PC-9 (cell line): ENCODE measurements at regions not wholly inside any gene's neighbourhood (a gene's known extent, or its start where the extent isn't known, plus 50 kb on each side); places are given as distances from the start of the nearest gene placed in this dataset.

ENCODE experiments used
- BruUV-seq: library from RNA; stranded (reverse); fragments of 400-500 nt; replicated peaks from 2 replicates; lab custom pipeline; 2021; lab: Mats Ljungman, UMichigan
- CTCF ChIA-PET: fragments of 300-600 bp; sonication (Branson Sonifier 250); formaldehyde crosslinking; loops from one replicate; lab custom pipeline; 2022; ENCODE audit warnings: antibody characterized with exemption; lab: Charles Lee
- POLR2A ChIA-PET: fragments of 300-600 bp; sonication (Branson Sonifier 250); formaldehyde crosslinking; loops from one replicate; lab custom pipeline; 2022; ENCODE audit warnings: antibody characterized with exemption; ENCODE audit not compliant: unreplicated experiment; lab: Charles Lee
- DNase-seq, 2 experiments: peaks; one replicate each; pipeline versions ENCODE4 v3.0.0 to v3.0.0-alpha.2; 2015 to 2022; ENCODE audit warnings: mixed read lengths in 1 of 2
- H2AFZ ChIP-seq: fragments of 200-600 bp; sonication (generic); 2 replicates; pipeline ENCODE4 v1.8.1; 2017; ENCODE audit warnings: antibody characterized with exemption
- H3F3A ChIP-seq: fragments of 200-600 bp; sonication (generic); 2 replicates; pipeline ENCODE4 v1.8.1; 2017; ENCODE audit warnings: antibody characterized with exemption, mild to moderate bottlenecking, low read depth; ENCODE audit not compliant: insufficient read depth
- H3K27ac ChIP-seq: fragments of 200-600 bp; sonication (generic); 2 replicates; pipeline ENCODE4 v1.6.1; 2016; ENCODE audit warnings: mixed run types
- H3K27me3 ChIP-seq: fragments of 200-600 bp; sonication (generic); 2 replicates; pipeline ENCODE4 v1.6.1; 2016; ENCODE audit warnings: low read depth, mixed run types; ENCODE audit not compliant: insufficient read depth
- H3K36me3 ChIP-seq: fragments of 200-600 bp; sonication (generic); 2 replicates; pipeline ENCODE4 v1.6.1; 2016; ENCODE audit warnings: low read depth, mixed run types
- H3K4me1 ChIP-seq: fragments of 200-600 bp; sonication (generic); replicated peaks from 2 replicates; pipeline ENCODE4 v1.6.1; 2016; ENCODE audit warnings: mixed run types; ENCODE audit not compliant: insufficient read depth
- H3K4me2 ChIP-seq: fragments of 200-600 bp; sonication (generic); 2 replicates; pipeline ENCODE4 v1.6.1; 2017; ENCODE audit warnings: mixed run types
- H3K4me3 ChIP-seq: fragments of 200-600 bp; sonication (generic); 2 replicates; pipeline ENCODE4 v1.6.1; 2016; ENCODE audit warnings: mixed run types
- H3K79me2 ChIP-seq: fragments of 200-600 bp; sonication (generic); 2 replicates; pipeline ENCODE4 v1.6.1; 2017; ENCODE audit warnings: low read depth, mixed run types
- H3K9me2 ChIP-seq: fragments of 200-600 bp; sonication (generic); 2 replicates; pipeline ENCODE4 v1.8.1; 2017; ENCODE audit warnings: mild to moderate bottlenecking; ENCODE audit not compliant: insufficient read depth
- H3K9me3 ChIP-seq: fragments of 200-600 bp; sonication (generic); 2 replicates; pipeline ENCODE4 v1.8.1; 2016; ENCODE audit warnings: low read depth; ENCODE audit not compliant: insufficient read depth
- H4K20me1 ChIP-seq: fragments of 200-600 bp; sonication (generic); 2 replicates; pipeline ENCODE4 v1.8.1; 2017; ENCODE audit not compliant: insufficient read depth
- CTCF ChIP-seq: fragments of 200-600 bp; sonication (generic); conservative IDR thresholded peaks from 2 replicates; pipeline ENCODE4 v1.6.1; 2017; ENCODE audit warnings: mixed run types, antibody characterized with exemption, mild to moderate bottlenecking, moderate library complexity
- EZH2 ChIP-seq: fragments of 200-600 bp; sonication (generic); IDR thresholded peaks from 2 replicates; pipeline ENCODE4 v1.8.0; 2017; ENCODE audit warnings: antibody characterized with exemption, low read depth
- intact Hi-C: fragments of 100-400 bp; cut with micrococcal nuclease; formaldehyde crosslinking; loops from one replicate; pipeline ENCODE4 v1.10.0; 2022; ENCODE audit not compliant: unreplicated experiment

- intact Hi-C loops = no loop called here
- Histone ChIP-seq H3K4me1 (peaks cover 4% of the 10 kb centered on the region; the same call in 1 of the 2 replicates), H3K36me3 (no peaks in the 10 kb centered on the region), H3K4me3 (no peak overlapping the region), H3K9me2 (no peaks in the 10 kb centered on the region), H3K27me3 (no peaks in the 10 kb centered on the region), H4K20me1 (no peaks in the 10 kb centered on the region), H2AFZ (no peak overlapping the region), H3K27ac (no peak overlapping the region), H3K79me2 (no peaks in the 10 kb centered on the region), H3F3A (no peaks in the 10 kb centered on the region), H3K4me2 (no peak overlapping the region), H3K9me3 (no peaks in the 10 kb centered on the region)
- ChIA-PET POLR2A (no interaction called here), CTCF (no interaction called here)
- BruUV-seq = no TSS peak
- no peak for TF ChIP-seq EZH2
- no peak for TF ChIP-seq CTCF
- no peak for DNase-seq
Measured at GRCh38 chr7:68442931-68443631, 1155.2 kb upstream of the AUTS2 start.

DNA sequence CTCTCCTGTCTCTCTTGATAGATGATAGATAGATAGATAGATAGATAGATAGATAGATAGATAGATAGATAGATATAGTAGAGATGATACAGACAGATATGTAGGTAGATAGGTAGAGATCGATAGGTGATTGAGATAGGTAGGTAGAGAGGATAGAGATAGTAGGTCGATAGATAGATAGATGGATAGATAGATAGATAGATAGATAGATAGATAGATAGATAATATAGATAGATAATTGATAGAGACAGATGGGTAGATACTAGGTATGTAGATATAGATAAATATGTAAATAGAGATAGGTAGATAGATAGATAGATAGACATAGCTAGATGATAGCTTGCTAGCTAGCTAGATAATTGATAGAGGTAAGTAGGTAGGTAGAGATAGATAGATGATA, 1154.2 kb upstream of the AUTS2 start:
- POLR2A ChIA-PET = no interaction called here
- H3K4me1 ChIP-seq = no peaks in the 10 kb centered on the region
- DNase-seq = no peak
- H3K36me3 ChIP-seq = no peaks in the 10 kb centered on the region
- intact Hi-C loops = no loop called here
- H3K27ac ChIP-seq = no peak overlapping the region
- H3F3A ChIP-seq = no peaks in the 10 kb centered on the region
- no peak overlapping the region for H3K4me2 ChIP-seq
- CTCF ChIA-PET = no interaction called here
- H3K9me3 ChIP-seq = no peaks in the 10 kb centered on the region
- H3K27me3 ChIP-seq = no peaks in the 10 kb centered on the region
- H3K4me3 ChIP-seq = no peak overlapping the region
- H3K79me2 ChIP-seq = no peaks in the 10 kb centered on the region
- TF ChIP-seq CTCF = no peak
- TF ChIP-seq EZH2 = no peak
- no peaks in the 10 kb centered on the region for H4K20me1 ChIP-seq
- no TSS peak for BruUV-seq
- H3K9me2 ChIP-seq = no peaks in the 10 kb centered on the region
- H2AFZ ChIP-seq = no peak overlapping the region

DNA sequence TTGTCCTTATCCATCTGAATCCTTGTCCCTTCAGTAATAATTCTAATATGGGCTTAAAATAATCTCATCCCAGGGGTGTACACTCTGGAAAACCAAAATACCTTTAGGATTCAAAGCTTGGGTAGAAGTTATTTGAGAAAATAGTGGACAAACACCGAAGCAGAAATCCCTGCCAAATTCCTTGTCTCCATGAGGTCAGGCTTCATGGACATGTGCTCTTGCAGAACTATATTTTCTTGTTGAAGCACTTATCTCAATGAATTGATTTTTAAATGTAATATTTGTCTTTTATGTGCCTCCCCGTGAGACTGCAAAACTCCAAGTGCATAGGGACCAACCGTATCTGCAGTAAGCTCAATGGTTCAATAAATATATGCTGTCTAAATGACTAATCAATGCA, 1153.3 kb upstream of the AUTS2 start:
- no peak for DNase-seq
- Histone ChIP-seq H2AFZ (no peak overlapping the region), H3K4me2 (no peak overlapping the region), H3K27me3 (no peaks in the 10 kb centered on the region), H4K20me1 (no peaks in the 10 kb centered on the region), H3F3A (no peaks in the 10 kb centered on the region), H3K4me1 (no peaks in the 10 kb centered on the region), H3K36me3 (no peaks in the 10 kb centered on the region), H3K9me3 (no peaks in the 10 kb centered on the region), H3K79me2 (no peaks in the 10 kb centered on the region), H3K9me2 (no peaks in the 10 kb centered on the region), H3K4me3 (no peak overlapping the region), H3K27ac (no peak overlapping the region)
- no TSS peak for BruUV-seq
- ChIA-PET CTCF (no interaction called here), POLR2A (no interaction called here)
- no peak for TF ChIP-seq CTCF
- intact Hi-C loops = no loop called here
